ENCODE measurements at regions not wholly inside any gene's neighbourhood (a gene's known extent, or its start where the extent isn't known, plus 50 kb on each side); places are given as distances from the start of the nearest gene placed in this dataset.

GRCh38 chr7:46203926-46204325 is 282.9 kb upstream of the IGFBP3 start:
- FAIRE-seq (no peak), DNase-seq (ENCODE audit: insufficient read length, low spot score) (no peak)
- TF ChIP-seq POU2F2 (IDR thresholded peaks at IDR 0.05; ENCODE audit: low read depth, low read length), result no peak

- DNase-seq (ENCODE audit: insufficient read length, low spot score), result no peak
- TF ChIP-seq POU2F2 (IDR thresholded peaks at IDR 0.05; ENCODE audit: low read depth, low read length) (no peak), SPI1 (IDR thresholded peaks at IDR 0.05; ENCODE audit: low read depth, low read length) (no peak), POLR2A (IDR thresholded peaks at IDR 0.05; ENCODE audit: low read depth, low read length) (no peak), PAX5 (IDR thresholded peaks at IDR 0.05; ENCODE audit: insufficient read depth, low read length, severe bottlenecking) (no peak), POLR2AphosphoS5 (IDR thresholded peaks at IDR 0.05; ENCODE audit: low read depth, low read length) (no peak)
- no peak for FAIRE-seq
Measured at GRCh38 chr7:46202379-46202778, 281.3 kb upstream of the IGFBP3 start.

GRCh38 chr7:46201961-46202360 is 280.9 kb upstream of the IGFBP3 start:
- DNase-seq (ENCODE audit: insufficient read length, low spot score) (no peak), FAIRE-seq (no peak)
- TF ChIP-seq TAF1 (IDR thresholded peaks at IDR 0.05; ENCODE audit: low read depth, low read length), result no peak
- no peak for TF ChIP-seq SPI1 (IDR thresholded peaks at IDR 0.05; ENCODE audit: low read depth, low read length)
- TF ChIP-seq POLR2A (IDR thresholded peaks at IDR 0.05; ENCODE audit: low read depth, low read length), result no peak
- no peak for TF ChIP-seq PAX5 (IDR thresholded peaks at IDR 0.05; ENCODE audit: insufficient read depth, low read length, severe bottlenecking)
- TF ChIP-seq POLR2AphosphoS5 (IDR thresholded peaks at IDR 0.05; ENCODE audit: low read depth, low read length), result no peak
- TF ChIP-seq POU2F2 (IDR thresholded peaks at IDR 0.05; ENCODE audit: low read depth, low read length), result no peak

- no peak for DNase-seq (ENCODE audit: insufficient read length, low spot score)
- FAIRE-seq, result no peak
Measured at GRCh38 chr7:46198701-46199100, 277.6 kb upstream of the IGFBP3 start.

GRCh38 chr7:46197785-46198540 is 276.9 kb upstream of the IGFBP3 start:
- DNase-seq (ENCODE audit: insufficient read length, low spot score) (no peak), FAIRE-seq (no peak)
- TF ChIP-seq POLR2AphosphoS5 (IDR thresholded peaks at IDR 0.05; ENCODE audit: low read depth, low read length), result no peak
- no peak for TF ChIP-seq POLR2A (IDR thresholded peaks at IDR 0.05; ENCODE audit: low read depth, low read length)
- TF ChIP-seq TAF1 (IDR thresholded peaks at IDR 0.05; ENCODE audit: low read depth, low read length), result no peak
- TF ChIP-seq POU2F2 (IDR thresholded peaks at IDR 0.05; ENCODE audit: low read depth, low read length), result no peak
- TF ChIP-seq SPI1 (IDR thresholded peaks at IDR 0.05; ENCODE audit: low read depth, low read length), result no peak
- no peak for TF ChIP-seq PAX5 (IDR thresholded peaks at IDR 0.05; ENCODE audit: insufficient read depth, low read length, severe bottlenecking)

More at GRCh38 chr7:46198701-46199100, 277.6 kb upstream of the IGFBP3 start:
- TF ChIP-seq PAX5 (IDR thresholded peaks at IDR 0.05; ENCODE audit: insufficient read depth, low read length, severe bottlenecking), result no peak
- no peak for TF ChIP-seq POLR2A (IDR thresholded peaks at IDR 0.05; ENCODE audit: low read depth, low read length)
- no peak for TF ChIP-seq POU2F2 (IDR thresholded peaks at IDR 0.05; ENCODE audit: low read depth, low read length)
- TF ChIP-seq TAF1 (IDR thresholded peaks at IDR 0.05; ENCODE audit: low read depth, low read length), result no peak
- no peak for TF ChIP-seq POLR2AphosphoS5 (IDR thresholded peaks at IDR 0.05; ENCODE audit: low read depth, low read length)
- no peak for TF ChIP-seq SPI1 (IDR thresholded peaks at IDR 0.05; ENCODE audit: low read depth, low read length)

- FAIRE-seq (no peak), DNase-seq (ENCODE audit: insufficient read length, low spot score) (no peak)
- TF ChIP-seq POU2F2 (IDR thresholded peaks at IDR 0.05; ENCODE audit: low read depth, low read length), result no peak
- TF ChIP-seq SPI1 (IDR thresholded peaks at IDR 0.05; ENCODE audit: low read depth, low read length), result no peak
- no peak for TF ChIP-seq POLR2AphosphoS5 (IDR thresholded peaks at IDR 0.05; ENCODE audit: low read depth, low read length)
- no peak for TF ChIP-seq POLR2A (IDR thresholded peaks at IDR 0.05; ENCODE audit: low read depth, low read length)
- TF ChIP-seq PAX5 (IDR thresholded peaks at IDR 0.05; ENCODE audit: insufficient read depth, low read length, severe bottlenecking), result no peak
- no peak for TF ChIP-seq TAF1 (IDR thresholded peaks at IDR 0.05; ENCODE audit: low read depth, low read length)
Measured at GRCh38 chr7:46195934-46196333, 274.9 kb upstream of the IGFBP3 start.

- TF ChIP-seq POLR2A (IDR thresholded peaks at IDR 0.05; ENCODE audit: low read depth, low read length), result no peak
- no peak for TF ChIP-seq PAX5 (IDR thresholded peaks at IDR 0.05; ENCODE audit: insufficient read depth, low read length, severe bottlenecking)
- no peak for TF ChIP-seq POLR2AphosphoS5 (IDR thresholded peaks at IDR 0.05; ENCODE audit: low read depth, low read length)
- no peak for TF ChIP-seq POU2F2 (IDR thresholded peaks at IDR 0.05; ENCODE audit: low read depth, low read length)
- no peak for TF ChIP-seq TAF1 (IDR thresholded peaks at IDR 0.05; ENCODE audit: low read depth, low read length)
- TF ChIP-seq SPI1 (IDR thresholded peaks at IDR 0.05; ENCODE audit: low read depth, low read length), result no peak
- FAIRE-seq (no peak), DNase-seq (ENCODE audit: insufficient read length, low spot score) (no peak)
Measured at GRCh38 chr7:46192271-46192670, 271.2 kb upstream of the IGFBP3 start.

GRCh38 chr7:46191776-46192175 is 270.7 kb upstream of the IGFBP3 start:
- TF ChIP-seq POU2F2 (IDR thresholded peaks at IDR 0.05; ENCODE audit: low read depth, low read length) (no peak), POLR2A (IDR thresholded peaks at IDR 0.05; ENCODE audit: low read depth, low read length) (no peak), TAF1 (IDR thresholded peaks at IDR 0.05; ENCODE audit: low read depth, low read length) (no peak), SPI1 (IDR thresholded peaks at IDR 0.05; ENCODE audit: low read depth, low read length) (no peak), POLR2AphosphoS5 (IDR thresholded peaks at IDR 0.05; ENCODE audit: low read depth, low read length) (no peak), PAX5 (IDR thresholded peaks at IDR 0.05; ENCODE audit: insufficient read depth, low read length, severe bottlenecking) (no peak)
- DNase-seq (ENCODE audit: insufficient read length, low spot score) (no peak), FAIRE-seq (no peak)

GRCh38 chr7:46191296-46191695 is 270.2 kb upstream of the IGFBP3 start:
- DNase-seq (ENCODE audit: insufficient read length, low spot score) (no peak), FAIRE-seq (no peak)
- TF ChIP-seq POLR2A (IDR thresholded peaks at IDR 0.05; ENCODE audit: low read depth, low read length), result no peak
- TF ChIP-seq TAF1 (IDR thresholded peaks at IDR 0.05; ENCODE audit: low read depth, low read length), result no peak
- TF ChIP-seq SPI1 (IDR thresholded peaks at IDR 0.05; ENCODE audit: low read depth, low read length), result no peak
- TF ChIP-seq POLR2AphosphoS5 (IDR thresholded peaks at IDR 0.05; ENCODE audit: low read depth, low read length), result no peak
- TF ChIP-seq PAX5 (IDR thresholded peaks at IDR 0.05; ENCODE audit: insufficient read depth, low read length, severe bottlenecking), result no peak
- TF ChIP-seq POU2F2 (IDR thresholded peaks at IDR 0.05; ENCODE audit: low read depth, low read length), result no peak
